Activated CD8-positive, alpha-beta T cell treated with anti-CD3 and anti-CD28 coated beads for 36 hours (primary cell): ENCODE measurements at regions not wholly inside any gene's neighbourhood (a gene's known extent, or its start where the extent isn't known, plus 50 kb on each side); places are given as distances from the start of the nearest gene placed in this dataset.

Source experiments
- ATAC-seq: fragments of 200-7000 bp; cut with Tn5 transposase; one replicate; pipeline ENCODE4 v1.10.0; 2021; ENCODE audit warnings: mild to moderate bottlenecking, moderate library complexity
- CTCF ChIA-PET: fragments of 350-600 bp; sonication (Branson Sonifier 250); formaldehyde crosslinking; loops from one replicate; lab custom pipeline; 2021; ENCODE audit warnings: antibody characterized with exemption; lab: Charles Lee
- POLR2A ChIA-PET: fragments of 350-600 bp; sonication (Branson Sonifier 250); formaldehyde crosslinking; loops from one replicate; lab custom pipeline; 2021; ENCODE audit warnings: antibody characterized with exemption; lab: Charles Lee
- DNase-seq: peaks from one replicate; pipeline ENCODE4 v3.0.0-alpha.2; 2020
- H3K27ac Mint-ChIP-seq: one replicate; pipeline ENCODE4 v1.8.0; 2021; ENCODE audit warnings: mild to moderate bottlenecking, mixed read lengths
- H3K27me3 Mint-ChIP-seq: one replicate; pipeline ENCODE4 v1.8.0; 2021; ENCODE audit warnings: mixed read lengths
- H3K36me3 Mint-ChIP-seq: one replicate; pipeline ENCODE4 v1.8.0; 2021; ENCODE audit warnings: low read depth, mixed read lengths
- H3K4me1 Mint-ChIP-seq: one replicate; pipeline ENCODE4 v1.8.0; 2021; ENCODE audit warnings: low read depth, mixed read lengths
- H3K4me3 Mint-ChIP-seq: one replicate; pipeline ENCODE4 v1.8.0; 2021; ENCODE audit warnings: mild to moderate bottlenecking, moderate library complexity, mixed read lengths
- H3K9me3 Mint-ChIP-seq: one replicate; pipeline ENCODE4 v1.8.0; 2021; ENCODE audit warnings: mixed read lengths
- intact Hi-C: fragments of 100-400 bp; cut with micrococcal nuclease; formaldehyde crosslinking; loops from one replicate; pipeline ENCODE4 v1.10.0; 2022
- TF ChIP-seq, protein P1 (sequence below): fragments of 200-600 bp; IDR thresholded peaks from one replicate; pipeline ENCODE4 v1.8.0; 2022; ENCODE audit warnings: antibody characterized with exemption, mild to moderate bottlenecking

DNA sequence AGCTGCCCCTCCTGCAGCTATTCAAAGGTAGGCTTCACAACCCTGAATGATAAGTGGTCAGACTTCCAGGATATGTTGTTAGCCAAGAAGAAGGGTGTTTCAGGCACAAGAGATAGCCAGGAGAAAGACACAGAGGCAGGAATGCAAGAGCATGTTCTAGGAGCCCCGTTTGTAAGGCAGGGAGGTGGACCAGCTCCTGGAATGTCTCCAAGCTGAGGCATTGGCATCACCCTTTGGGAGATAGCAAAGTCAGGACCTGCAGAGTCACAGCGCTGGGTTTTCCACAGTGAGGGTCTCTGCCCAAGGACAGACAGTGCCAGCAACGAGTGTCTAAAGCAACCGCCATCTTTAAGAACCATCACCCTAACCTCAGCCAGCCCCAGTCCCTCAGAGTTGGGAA is 484.5 kb upstream of the ZMIZ1 start:
- no peaks in the 10 kb centered on the region for H3K27me3 Mint-ChIP-seq
- POLR2A ChIA-PET, result no interaction called here
- no peaks in the 10 kb centered on the region for H3K36me3 Mint-ChIP-seq
- intact Hi-C loops, result no loop called here
- H3K4me3 Mint-ChIP-seq, result no peak overlapping the region
- CTCF ChIA-PET, result no interaction called here
- no peak overlapping the region for H3K27ac Mint-ChIP-seq
- H3K4me1 Mint-ChIP-seq, result peaks cover 5% of the 10 kb centered on the region
- ATAC-seq, result no peak
- H3K9me3 Mint-ChIP-seq, result no peaks in the 10 kb centered on the region
- TF ChIP-seq, protein P1, sequence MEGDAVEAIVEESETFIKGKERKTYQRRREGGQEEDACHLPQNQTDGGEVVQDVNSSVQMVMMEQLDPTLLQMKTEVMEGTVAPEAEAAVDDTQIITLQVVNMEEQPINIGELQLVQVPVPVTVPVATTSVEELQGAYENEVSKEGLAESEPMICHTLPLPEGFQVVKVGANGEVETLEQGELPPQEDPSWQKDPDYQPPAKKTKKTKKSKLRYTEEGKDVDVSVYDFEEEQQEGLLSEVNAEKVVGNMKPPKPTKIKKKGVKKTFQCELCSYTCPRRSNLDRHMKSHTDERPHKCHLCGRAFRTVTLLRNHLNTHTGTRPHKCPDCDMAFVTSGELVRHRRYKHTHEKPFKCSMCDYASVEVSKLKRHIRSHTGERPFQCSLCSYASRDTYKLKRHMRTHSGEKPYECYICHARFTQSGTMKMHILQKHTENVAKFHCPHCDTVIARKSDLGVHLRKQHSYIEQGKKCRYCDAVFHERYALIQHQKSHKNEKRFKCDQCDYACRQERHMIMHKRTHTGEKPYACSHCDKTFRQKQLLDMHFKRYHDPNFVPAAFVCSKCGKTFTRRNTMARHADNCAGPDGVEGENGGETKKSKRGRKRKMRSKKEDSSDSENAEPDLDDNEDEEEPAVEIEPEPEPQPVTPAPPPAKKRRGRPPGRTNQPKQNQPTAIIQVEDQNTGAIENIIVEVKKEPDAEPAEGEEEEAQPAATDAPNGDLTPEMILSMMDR, result no peak
- no peak for DNase-seq

DNA sequence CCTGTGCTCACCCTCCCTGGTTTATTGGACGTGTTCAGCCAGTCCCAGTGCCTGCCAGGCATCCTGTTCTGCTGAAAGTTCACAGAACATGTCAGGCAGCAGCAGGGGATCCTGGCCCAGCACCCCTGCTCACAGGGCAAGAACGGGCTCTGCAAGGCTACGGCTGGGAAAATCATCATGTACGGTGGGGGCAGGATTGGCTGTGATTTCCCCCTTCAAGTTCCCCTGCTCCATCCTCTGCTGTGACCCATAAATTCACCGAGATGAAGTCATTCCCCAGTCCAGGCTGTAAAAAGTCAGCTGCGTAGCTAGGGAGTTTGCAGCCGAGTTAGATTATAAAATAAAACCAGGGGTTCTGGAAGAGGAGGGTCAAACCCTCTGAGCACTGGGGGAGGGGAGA is 484.1 kb upstream of the ZMIZ1 start:
- Mint-ChIP-seq H3K27ac (no peak overlapping the region), H3K4me1 (peaks cover under 1% of the 10 kb centered on the region), H3K9me3 (no peaks in the 10 kb centered on the region), H3K4me3 (no peak overlapping the region), H3K27me3 (no peaks in the 10 kb centered on the region), H3K36me3 (no peaks in the 10 kb centered on the region)
- ATAC-seq (no peak), DNase-seq (no peak)
- intact Hi-C loops, result no loop called here
- ChIA-PET CTCF (no interaction called here), POLR2A (no interaction called here)
- TF ChIP-seq, protein P1, result no peak

DNA sequence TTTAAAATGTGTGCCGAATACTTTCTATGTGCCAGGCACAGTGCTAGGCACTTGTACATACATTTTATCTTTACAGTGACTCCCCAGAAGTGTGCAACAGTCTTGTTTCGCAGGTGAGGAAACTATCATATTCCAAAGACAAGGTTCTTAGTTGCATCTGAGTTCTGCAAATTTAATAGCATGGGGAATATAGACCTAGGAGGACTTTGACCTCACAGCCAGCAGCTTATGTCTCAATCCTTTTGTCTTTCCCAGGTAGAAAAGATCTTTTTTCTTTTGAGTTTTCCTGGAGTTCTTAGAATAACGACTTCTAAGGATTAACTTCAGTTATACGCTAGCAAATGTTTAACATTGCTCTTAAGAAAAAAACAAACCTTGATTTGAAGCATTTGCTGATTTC is 482.8 kb upstream of the ZMIZ1 start:
- intact Hi-C loops, result no loop called here
- ChIA-PET CTCF (no interaction called here), POLR2A (no interaction called here)
- DNase-seq, result no peak
- Mint-ChIP-seq H3K36me3 (no peaks in the 10 kb centered on the region), H3K9me3 (no peaks in the 10 kb centered on the region), H3K4me1 (no peaks in the 10 kb centered on the region), H3K27me3 (no peaks in the 10 kb centered on the region), H3K4me3 (no peak overlapping the region), H3K27ac (no peak overlapping the region)
- TF ChIP-seq, protein P1, result no peak
- ATAC-seq, result no peak

DNA sequence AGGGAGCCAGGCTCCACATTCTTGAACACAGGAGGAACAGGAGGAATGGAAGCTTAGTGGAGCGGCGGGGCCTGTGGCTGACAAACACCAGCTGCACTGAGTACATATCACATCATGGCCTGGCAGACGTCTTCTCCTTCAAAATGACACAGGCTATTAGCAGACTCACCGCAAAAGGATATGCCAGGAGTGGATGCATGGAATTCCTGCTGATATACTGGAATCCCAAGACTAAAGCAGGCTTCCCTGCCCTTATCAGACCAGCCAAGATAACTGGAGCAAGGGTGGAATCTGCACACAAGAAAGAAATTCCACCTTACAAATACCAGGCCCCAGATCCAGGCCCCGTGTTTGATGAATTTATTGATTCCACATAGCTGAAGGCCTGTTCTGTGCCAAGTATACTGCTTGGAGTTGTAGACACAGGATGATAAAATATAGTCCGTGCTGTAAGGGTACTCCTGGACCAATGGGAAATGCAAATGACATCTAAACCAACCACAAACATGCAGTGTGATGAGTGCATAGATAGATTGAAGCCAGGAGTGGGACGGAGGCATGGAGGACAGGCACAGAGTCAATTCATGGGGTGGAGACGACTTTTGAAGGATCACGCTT is 480.5 kb upstream of the ZMIZ1 start:
- Mint-ChIP-seq H3K27ac (no peak overlapping the region), H3K4me1 (no peaks in the 10 kb centered on the region), H3K4me3 (no peak overlapping the region), H3K9me3 (no peaks in the 10 kb centered on the region), H3K36me3 (no peaks in the 10 kb centered on the region), H3K27me3 (no peaks in the 10 kb centered on the region)
- no peak for DNase-seq
- ChIA-PET POLR2A (no interaction called here), CTCF (no interaction called here)
- TF ChIP-seq, protein P1, result no peak
- intact Hi-C loops, result no loop called here
- no peak for ATAC-seq

DNA sequence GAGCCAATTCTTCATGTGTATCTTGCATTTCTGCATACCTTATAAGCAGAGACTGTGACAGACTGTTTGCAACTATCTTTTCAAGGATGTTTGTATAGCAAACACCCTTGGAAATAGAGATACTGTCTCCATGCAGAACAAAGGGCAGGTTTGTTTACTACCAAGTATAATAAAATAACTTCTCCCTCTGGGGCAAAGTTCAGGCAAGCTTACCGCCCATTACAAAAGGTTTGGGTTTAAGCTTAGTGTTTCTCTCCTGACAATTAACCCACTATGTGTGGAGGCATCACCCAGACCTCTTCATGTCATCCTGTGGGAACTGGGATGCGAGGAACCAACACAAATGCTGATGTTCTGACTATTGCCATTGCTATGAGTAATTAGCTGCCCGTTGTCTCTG is 479.1 kb upstream of the ZMIZ1 start:
- Mint-ChIP-seq H3K27me3 (no peaks in the 10 kb centered on the region), H3K4me1 (no peaks in the 10 kb centered on the region), H3K36me3 (no peaks in the 10 kb centered on the region), H3K27ac (no peak overlapping the region), H3K4me3 (no peak overlapping the region), H3K9me3 (no peaks in the 10 kb centered on the region)
- intact Hi-C loops, result no loop called here
- ChIA-PET CTCF (no interaction called here), POLR2A (no interaction called here)
- ATAC-seq (no peak), DNase-seq (no peak)
- TF ChIP-seq, protein P1, result no peak
